ENCODE measurements at regions not wholly inside any gene's neighbourhood (a gene's known extent, or its start where the extent isn't known, plus 50 kb on each side); places are given as distances from the start of the nearest gene placed in this dataset.

GRCh38 chr12:28023156-28023887, 50.8 kb upstream of the PTHLH start:
- ATAC-seq (ENCODE audit: low FRiP score): no peak
- no peak for TF ChIP-seq CTCF (IDR thresholded peaks at IDR 0.05)
- no peak for DNase-seq (ENCODE audit: low spot score)

- ATAC-seq (ENCODE audit: low FRiP score) (no peak), DNase-seq (ENCODE audit: low spot score) (no peak)
- no peak for TF ChIP-seq CTCF (IDR thresholded peaks at IDR 0.05)
These were observed 51.9 kb upstream of the PTHLH start for GRCh38 chr12:28024231-28024995.

GRCh38 chr12:28025821-28026505, 53.4 kb upstream of the PTHLH start:
- ATAC-seq (ENCODE audit: low FRiP score) (no peak), DNase-seq (ENCODE audit: low spot score) (no peak)
- TF ChIP-seq CTCF (IDR thresholded peaks at IDR 0.05): no peak

GRCh38 chr12:28026701-28027100, 54.2 kb upstream of the PTHLH start:
- no peak for DNase-seq (ENCODE audit: low spot score)
- TF ChIP-seq CTCF (IDR thresholded peaks at IDR 0.05): no peak
- no peak for ATAC-seq (ENCODE audit: low FRiP score)

GRCh38 chr12:28027328-28027727, 54.8 kb upstream of the PTHLH start:
- no peak for TF ChIP-seq CTCF (IDR thresholded peaks at IDR 0.05)
- DNase-seq (ENCODE audit: low spot score) (no peak), ATAC-seq (ENCODE audit: low FRiP score) (no peak)

- DNase-seq (ENCODE audit: low spot score) (no peak), ATAC-seq (ENCODE audit: low FRiP score) (no peak)
- TF ChIP-seq CTCF (IDR thresholded peaks at IDR 0.05): no peak
These were observed 55.6 kb upstream of the PTHLH start for GRCh38 chr12:28027947-28028724.
